Neural cell (in vitro differentiated cells): ENCODE measurements at regions not wholly inside any gene's neighbourhood (a gene's known extent, or its start where the extent isn't known, plus 50 kb on each side); places are given as distances from the start of the nearest gene placed in this dataset.

Experiments used
- CTCF ChIP-seq: fragments of 450-650 bp; IDR thresholded peaks from 2 replicates; pipeline ENCODE4 v1.5.1; 2014; ENCODE audit warnings: antibody characterized with exemption, mild to moderate bottlenecking, moderate library complexity; ENCODE audit not compliant: poor library complexity, severe bottlenecking
- EP300 ChIP-seq: fragments of 450-650 bp; conservative IDR thresholded peaks from 2 replicates; pipeline ENCODE4 v1.6.1; 2014; ENCODE audit warnings: antibody characterized with exemption, mild to moderate bottlenecking, moderate library complexity; ENCODE audit not compliant: poor library complexity, severe bottlenecking
- EZH2 ChIP-seq: fragments of 200-600, 300-800 bp; shearing (Covaris generic), sonication (generic); IDR thresholded peaks from 2 replicates; pipeline ENCODE4 v1.6.1; 2014; ENCODE audit warnings: antibody characterized with exemption, low read length, borderline replicate concordance, mild to moderate bottlenecking; ENCODE audit not compliant: insufficient read depth, poor library complexity, severe bottlenecking
- MXI1 ChIP-seq: fragments of 450-650 bp; conservative IDR thresholded peaks from 2 replicates; pipeline ENCODE4 v1.6.1; 2014; ENCODE audit warnings: antibody characterized with exemption, mild to moderate bottlenecking; ENCODE audit not compliant: poor library complexity, severe bottlenecking
- POLR2AphosphoS5 ChIP-seq: IDR thresholded peaks from 2 replicates; pipeline ENCODE4 v1.6.1; 2012
- RAD21 ChIP-seq: fragments of 450-650 bp; conservative IDR thresholded peaks from 2 replicates; pipeline ENCODE4 v1.6.1; 2014; ENCODE audit warnings: antibody characterized with exemption, mild to moderate bottlenecking, moderate library complexity
- REST ChIP-seq: IDR thresholded peaks from 2 replicates; pipeline ENCODE4 v1.6.1; 2012; ENCODE audit warnings: borderline replicate concordance
- SMC3 ChIP-seq: fragments of 450-650 bp; conservative IDR thresholded peaks from 2 replicates; pipeline ENCODE4 v1.6.1; 2014; ENCODE audit warnings: antibody characterized with exemption, mild to moderate bottlenecking, moderate library complexity; ENCODE audit not compliant: poor library complexity
- TAF1 ChIP-seq: IDR thresholded peaks from 2 replicates; pipeline ENCODE4 v1.6.1; 2012; ENCODE audit warnings: low read depth

- no peak for TF ChIP-seq CTCF
- no peak for TF ChIP-seq SMC3
- no peak for TF ChIP-seq EP300
- TF ChIP-seq EZH2, result no peak
- TF ChIP-seq MXI1, result no peak
- no peak for TF ChIP-seq POLR2AphosphoS5
- TF ChIP-seq TAF1, result no peak
- no peak for TF ChIP-seq RAD21
- no peak for TF ChIP-seq REST
Observed at GRCh38 chr1:70719154-70719553, 308.1 kb downstream of the CTH start.
